HG03469 (cell line): ENCODE measurements at regions not wholly inside any gene's neighbourhood (a gene's known extent, or its start where the extent isn't known, plus 50 kb on each side); places are given as distances from the start of the nearest gene placed in this dataset.
"Not testable (repeated sequence)": the region's sequence is repeated elsewhere in the genome, so short reads cannot be mapped to it uniquely, and the experiment has no call there.

ENCODE experiments used
- ATAC-seq: cut with Tn5 transposase; IDR thresholded peaks from one replicate; pipeline ENCODE4 v1.9.1; 2021; ENCODE audit warnings: mild to moderate bottlenecking, moderate library complexity, moderate number of reproducible peaks; ENCODE audit not compliant: unreplicated experiment

GRCh38 chr9:108057421-108058134, 568.0 kb upstream of the KLF4 start:
- no peak for ATAC-seq

GRCh38 chr9:108056805-108057386, 567.3 kb upstream of the KLF4 start:
- no peak for ATAC-seq

GRCh38 chr9:108056084-108056804, 566.7 kb upstream of the KLF4 start:
- no peak for ATAC-seq

GRCh38 chr9:108054131-108054630, 564.6 kb upstream of the KLF4 start:
- ATAC-seq, result no peak

GRCh38 chr9:108053555-108054061, 564.0 kb upstream of the KLF4 start:
- ATAC-seq, result no peak

- ATAC-seq, result no peak
Observed at GRCh38 chr9:108052431-108053080, 563.0 kb upstream of the KLF4 start.

GRCh38 chr9:108050894-108051293, 561.3 kb upstream of the KLF4 start:
- ATAC-seq, result no peak

GRCh38 chr9:108049671-108050494, 560.3 kb upstream of the KLF4 start:
- no peak for ATAC-seq

- no peak for ATAC-seq
Observed at GRCh38 chr9:108049026-108049607, 559.5 kb upstream of the KLF4 start.

GRCh38 chr9:108048406-108049025, 558.9 kb upstream of the KLF4 start:
- no peak for ATAC-seq

GRCh38 chr9:108047777-108048176, 558.2 kb upstream of the KLF4 start:
- not testable (repeated sequence) for ATAC-seq

- ATAC-seq, result no peak
Observed at GRCh38 chr9:108047264-108047663, 557.7 kb upstream of the KLF4 start.

GRCh38 chr9:108045851-108046250, 556.3 kb upstream of the KLF4 start:
- no peak for ATAC-seq

- no peak for ATAC-seq
Observed at GRCh38 chr9:108043585-108043984, 554.0 kb upstream of the KLF4 start.

GRCh38 chr9:108041551-108041950, 552.0 kb upstream of the KLF4 start:
- ATAC-seq, result no peak

- ATAC-seq, result no peak
Observed at GRCh38 chr9:108040783-108041182, 551.2 kb upstream of the KLF4 start.

- ATAC-seq, result no peak
Observed at GRCh38 chr9:108039493-108039892, 549.9 kb upstream of the KLF4 start.

GRCh38 chr9:108039012-108039411, 549.4 kb upstream of the KLF4 start:
- no peak for ATAC-seq

- ATAC-seq, result no peak
Observed at GRCh38 chr9:108035487-108035886, 545.9 kb upstream of the KLF4 start.
